ENCODE measurements at regions not wholly inside any gene's neighbourhood (a gene's known extent, or its start where the extent isn't known, plus 50 kb on each side); places are given as distances from the start of the nearest gene placed in this dataset.

DNA sequence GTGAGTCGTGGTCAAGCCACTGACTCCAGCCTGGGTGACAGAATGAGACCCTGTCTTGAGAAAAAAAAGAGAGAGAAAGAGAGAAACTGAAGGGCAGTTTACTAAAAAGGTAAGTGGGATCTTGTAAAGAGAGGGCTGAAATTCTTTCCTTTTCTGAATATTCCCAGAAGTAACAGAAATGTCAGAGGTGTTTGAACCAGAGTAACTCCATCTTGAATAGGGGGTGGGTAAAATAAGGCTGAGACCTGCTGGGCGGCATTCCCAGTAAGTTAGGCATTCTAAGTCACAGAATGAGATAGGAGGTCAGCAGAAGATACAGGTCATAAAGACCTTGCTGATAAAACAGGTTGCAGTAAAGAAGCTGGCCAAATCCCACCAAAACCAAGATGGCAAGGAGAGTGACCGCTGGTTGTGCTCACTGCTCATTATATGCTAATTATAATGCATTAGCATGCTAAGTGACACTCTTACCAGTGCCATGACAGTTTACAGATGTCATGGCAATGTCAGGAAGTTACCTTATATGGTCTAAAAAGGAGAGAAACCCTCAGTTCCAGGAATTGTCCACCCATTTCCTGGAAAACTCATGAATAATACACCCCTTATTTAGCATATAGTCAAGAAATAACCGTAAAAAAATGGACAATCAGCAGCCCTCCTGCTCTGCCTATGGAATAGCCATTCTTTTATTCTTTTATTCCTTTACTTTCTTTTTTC lies 1334.3 kb upstream of the ZEB2 start:
- TF ChIP-seq, protein P1, sequence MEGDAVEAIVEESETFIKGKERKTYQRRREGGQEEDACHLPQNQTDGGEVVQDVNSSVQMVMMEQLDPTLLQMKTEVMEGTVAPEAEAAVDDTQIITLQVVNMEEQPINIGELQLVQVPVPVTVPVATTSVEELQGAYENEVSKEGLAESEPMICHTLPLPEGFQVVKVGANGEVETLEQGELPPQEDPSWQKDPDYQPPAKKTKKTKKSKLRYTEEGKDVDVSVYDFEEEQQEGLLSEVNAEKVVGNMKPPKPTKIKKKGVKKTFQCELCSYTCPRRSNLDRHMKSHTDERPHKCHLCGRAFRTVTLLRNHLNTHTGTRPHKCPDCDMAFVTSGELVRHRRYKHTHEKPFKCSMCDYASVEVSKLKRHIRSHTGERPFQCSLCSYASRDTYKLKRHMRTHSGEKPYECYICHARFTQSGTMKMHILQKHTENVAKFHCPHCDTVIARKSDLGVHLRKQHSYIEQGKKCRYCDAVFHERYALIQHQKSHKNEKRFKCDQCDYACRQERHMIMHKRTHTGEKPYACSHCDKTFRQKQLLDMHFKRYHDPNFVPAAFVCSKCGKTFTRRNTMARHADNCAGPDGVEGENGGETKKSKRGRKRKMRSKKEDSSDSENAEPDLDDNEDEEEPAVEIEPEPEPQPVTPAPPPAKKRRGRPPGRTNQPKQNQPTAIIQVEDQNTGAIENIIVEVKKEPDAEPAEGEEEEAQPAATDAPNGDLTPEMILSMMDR (IDR thresholded peaks at IDR 0.05; ENCODE audit: unreplicated experiment) = no peak
- DNase-seq (ENCODE audit: low spot score, unreplicated experiment) = no peak
- Mint-ChIP-seq H3K27me3 (no peaks in the 10 kb centered on the region), H3K4me1 (ENCODE audit: low read depth) (peaks cover 26% of the 10 kb centered on the region), H3K9me3 (ENCODE audit: low read depth) (no peaks in the 10 kb centered on the region), H3K36me3 (ENCODE audit: insufficient read depth) (no peaks in the 10 kb centered on the region), H3K4me3 (ENCODE audit: low read depth) (no peak overlapping the region), H3K27ac (no peak overlapping the region)

DNA sequence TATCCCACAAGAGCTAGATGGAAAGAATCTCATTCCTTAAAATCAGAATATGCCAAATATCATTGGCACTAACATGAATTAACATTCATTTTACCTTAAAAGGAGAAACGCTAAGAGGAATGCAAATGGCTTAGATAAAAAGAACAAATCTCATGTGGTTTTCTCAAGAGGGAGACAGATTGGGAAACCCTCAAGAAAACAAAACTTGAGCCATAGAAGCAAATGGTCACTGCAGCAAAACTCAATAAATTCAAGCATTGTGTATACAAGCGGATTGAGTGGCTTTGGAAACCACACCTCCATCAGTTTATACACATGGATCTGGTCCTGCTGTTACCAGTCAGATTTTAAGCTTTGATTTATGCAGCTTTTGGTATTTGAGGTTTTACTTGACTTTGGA lies 1331.8 kb upstream of the ZEB2 start:
- no peak for DNase-seq (ENCODE audit: low spot score, unreplicated experiment)
- Mint-ChIP-seq H3K36me3 (ENCODE audit: insufficient read depth) (no peaks in the 10 kb centered on the region), H3K4me1 (ENCODE audit: low read depth) (peaks cover 25% of the 10 kb centered on the region), H3K4me3 (ENCODE audit: low read depth) (no peak overlapping the region), H3K9me3 (ENCODE audit: low read depth) (no peaks in the 10 kb centered on the region), H3K27me3 (no peaks in the 10 kb centered on the region), H3K27ac (no peak overlapping the region)
- TF ChIP-seq, protein P1 (IDR thresholded peaks at IDR 0.05; ENCODE audit: unreplicated experiment) = no peak

DNA sequence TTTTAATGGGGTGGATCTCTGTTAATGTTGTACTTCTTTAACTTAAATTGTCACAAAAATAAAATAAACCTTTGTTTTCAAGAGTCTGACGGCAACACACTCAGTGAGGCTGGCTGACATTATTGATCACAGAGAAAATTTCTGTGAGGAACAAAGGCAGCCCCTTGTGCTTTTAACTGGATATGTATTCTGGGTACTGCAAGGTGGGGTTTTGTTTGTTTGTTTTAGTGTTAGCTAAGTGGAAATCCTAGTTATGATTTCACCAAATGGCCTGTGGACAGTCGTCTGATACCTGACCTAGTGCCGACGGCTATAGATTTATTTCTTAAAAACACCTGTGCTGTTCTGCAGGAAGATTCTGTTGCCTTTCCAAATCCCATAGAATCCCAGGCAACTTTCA lies 1329.5 kb upstream of the ZEB2 start:
- H3K27ac Mint-ChIP-seq = peak overlapping the region; percentile 80
- H3K4me1 Mint-ChIP-seq (ENCODE audit: low read depth) = peaks cover 32% of the 10 kb centered on the region
- no peak overlapping the region for H3K4me3 Mint-ChIP-seq (ENCODE audit: low read depth)
- no peak for DNase-seq (ENCODE audit: low spot score, unreplicated experiment)
- H3K9me3 Mint-ChIP-seq (ENCODE audit: low read depth) = no peaks in the 10 kb centered on the region
- no peaks in the 10 kb centered on the region for H3K36me3 Mint-ChIP-seq (ENCODE audit: insufficient read depth)
- no peaks in the 10 kb centered on the region for H3K27me3 Mint-ChIP-seq
- TF ChIP-seq, protein P1 (IDR thresholded peaks at IDR 0.05; ENCODE audit: unreplicated experiment) = no peak

DNA sequence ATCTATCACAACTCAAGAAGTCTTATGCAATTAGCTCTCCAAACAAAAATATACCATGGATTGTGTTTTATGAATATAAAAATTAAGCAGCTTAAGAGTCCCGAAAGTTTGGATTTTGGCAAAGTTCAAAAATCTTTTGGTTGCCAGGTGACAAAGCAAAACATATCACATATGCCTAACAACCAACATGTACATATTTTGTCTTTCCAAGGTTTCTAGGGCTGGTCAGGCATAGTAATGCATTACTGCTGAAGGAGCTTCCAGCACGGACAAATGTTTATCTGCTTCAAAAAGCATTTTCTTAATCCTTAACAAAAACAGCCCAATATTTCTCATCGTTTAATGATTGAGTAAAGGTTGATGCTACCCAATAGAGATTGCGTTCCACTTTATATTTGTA lies 1327.1 kb upstream of the ZEB2 start:
- Mint-ChIP-seq H3K4me3 (ENCODE audit: low read depth) (no peak overlapping the region), H3K36me3 (ENCODE audit: insufficient read depth) (no peaks in the 10 kb centered on the region), H3K9me3 (ENCODE audit: low read depth) (peaks cover 5% of the 10 kb centered on the region), H3K27ac (no peak overlapping the region), H3K4me1 (ENCODE audit: low read depth) (peaks cover 32% of the 10 kb centered on the region), H3K27me3 (no peaks in the 10 kb centered on the region)
- DNase-seq (ENCODE audit: low spot score, unreplicated experiment) = no peak
- TF ChIP-seq, protein P1 (IDR thresholded peaks at IDR 0.05; ENCODE audit: unreplicated experiment) = no peak

DNA sequence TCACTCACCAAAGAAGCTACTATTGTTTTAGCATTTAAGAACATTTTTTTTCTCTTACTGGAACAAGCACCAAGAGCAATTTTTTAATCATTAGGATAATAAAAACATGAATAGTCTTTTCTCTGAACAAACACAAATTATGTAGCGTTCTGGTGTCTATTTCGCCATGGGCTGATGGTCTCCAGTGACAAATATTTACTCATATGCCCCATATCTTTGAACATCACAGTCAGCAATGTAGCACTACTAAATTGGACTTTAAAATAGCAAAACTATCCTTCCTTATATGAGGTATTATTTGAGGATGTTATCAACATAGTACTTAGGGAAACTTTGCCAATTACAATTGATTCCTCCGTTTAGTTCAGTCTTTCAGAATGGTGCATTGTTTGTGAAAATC lies 1326.0 kb upstream of the ZEB2 start:
- H3K27me3 Mint-ChIP-seq = no peaks in the 10 kb centered on the region

More for the DNA sequence above, 1326.0 kb upstream of the ZEB2 start:
- H3K4me3 Mint-ChIP-seq (ENCODE audit: low read depth) = no peak overlapping the region
- DNase-seq (ENCODE audit: low spot score, unreplicated experiment) = no peak
- TF ChIP-seq, protein P1 (IDR thresholded peaks at IDR 0.05; ENCODE audit: unreplicated experiment) = no peak
- no peak overlapping the region for H3K27ac Mint-ChIP-seq
- H3K9me3 Mint-ChIP-seq (ENCODE audit: low read depth) = peaks cover 5% of the 10 kb centered on the region
- peaks cover 25% of the 10 kb centered on the region for H3K4me1 Mint-ChIP-seq (ENCODE audit: low read depth)
- no peaks in the 10 kb centered on the region for H3K36me3 Mint-ChIP-seq (ENCODE audit: insufficient read depth)

Measured in progenitor cell of endocrine pancreas (in vitro differentiated cells).